H1 (cell line): ENCODE measurements at regions not wholly inside any gene's neighbourhood (a gene's known extent, or its start where the extent isn't known, plus 50 kb on each side); places are given as distances from the start of the nearest gene placed in this dataset.
A peak's percentile ranks its signal among the peaks of the same experiment; 100 is the strongest.

Source experiments
- CTCF ChIA-PET: fragments of 300-600 bp; sonication (Branson Sonifier 250); formaldehyde crosslinking; loops from one replicate; lab custom pipeline; 2021; ENCODE audit not compliant: partially characterized antibody; lab: Charles Lee
- POLR2A ChIA-PET: fragments of 300-600 bp; sonication (Branson Sonifier 250); formaldehyde crosslinking; loops from one replicate; lab custom pipeline; 2021; ENCODE audit warnings: inconsistent platforms; ENCODE audit not compliant: partially characterized antibody; lab: Charles Lee
- DNase-seq, 2 experiments: peaks; one replicate each; pipeline versions ENCODE4 v3.0.0 to v3.0.0-alpha.2; 2010 to 2022; ENCODE audit warnings: low spot score in 2 of 2, low read depth in 1 of 2, mixed read lengths in 1 of 2
- FAIRE-seq: peaks from 2 replicates; lab custom pipeline; 2011; peaks lifted over from hg19 to GRCh38; lab: Jason Lieb, UNC
- H2AFZ ChIP-seq: 2 replicates; pipeline ENCODE4 v1.8.1; 2012; ENCODE audit warnings: low read length, inconsistent platforms
- H2AK5ac ChIP-seq: 2 replicates; pipeline ENCODE4 v1.6.1; 2013; ENCODE audit warnings: low read depth, low read length
- H2BK120ac ChIP-seq: replicated peaks from 2 replicates; pipeline ENCODE3; 2013; ENCODE audit warnings: low read depth, low read length, inconsistent platforms
- H2BK12ac ChIP-seq: 2 replicates; pipeline ENCODE4 v1.6.1; 2013; ENCODE audit warnings: low read depth, low read length
- H2BK15ac ChIP-seq: 2 replicates; pipeline ENCODE4 v1.6.1; 2013; ENCODE audit warnings: low read length
- H2BK20ac ChIP-seq: 2 replicates; pipeline ENCODE4 v1.6.1; 2013; ENCODE audit warnings: low read length
- H2BK5ac ChIP-seq: 2 replicates; pipeline ENCODE4 v1.6.1; 2013; ENCODE audit warnings: low read depth, low read length
- H3K14ac ChIP-seq: 2 replicates; pipeline ENCODE4 v1.6.1; 2013; ENCODE audit warnings: inconsistent platforms; ENCODE audit not compliant: insufficient read length
- H3K18ac ChIP-seq: 2 replicates; pipeline ENCODE4 v1.6.1; 2013; ENCODE audit warnings: low read length; ENCODE audit errors: extremely low read depth
- H3K23ac ChIP-seq: 2 replicates; pipeline ENCODE4 v1.6.1; 2013; ENCODE audit warnings: inconsistent platforms; ENCODE audit not compliant: insufficient read length
- H3K23me2 ChIP-seq: 2 replicates; pipeline ENCODE4 v1.6.1; 2013; ENCODE audit warnings: low read depth, low read length
- H3K27ac ChIP-seq: 2 replicates; pipeline ENCODE4 v1.6.1; 2011; ENCODE audit warnings: low read depth, low read length, inconsistent platforms
- H3K27me3 ChIP-seq, 4 experiments: replicated peaks in 1 of 4; 1 replicate in 1 of 4; 2 replicates in 3 of 4; pipeline versions ENCODE4 v1.6.1 to v1.8.1; 2011 to 2013; ENCODE audit warnings: low read length in 3 of 4, mild to moderate bottlenecking in 3 of 4, inconsistent platforms in 2 of 4, mixed read lengths in 2 of 4, moderate library complexity in 1 of 4; ENCODE audit not compliant: control insufficient read depth in 3 of 4, insufficient read depth in 3 of 4; ENCODE audit errors: extremely low read depth in 1 of 4
- H3K36me3 ChIP-seq, 4 experiments: 2 replicates each; pipeline versions ENCODE4 v1.6.1 to v1.8.1; 2011 to 2013; ENCODE audit warnings: mild to moderate bottlenecking in 4 of 4, low read length in 3 of 4, moderate library complexity in 2 of 4, control low read depth in 1 of 4, inconsistent platforms in 1 of 4; ENCODE audit not compliant: insufficient read depth in 4 of 4, control insufficient read depth in 2 of 4
- H3K4ac ChIP-seq: replicated peaks from 2 replicates; pipeline ENCODE3; 2013; ENCODE audit warnings: low read length, low read depth, mixed read lengths, inconsistent platforms; ENCODE audit not compliant: insufficient read length
- H3K4me1 ChIP-seq, 4 experiments: replicated peaks in 1 of 4; 1 replicate in 1 of 4; 2 replicates in 3 of 4; pipeline versions ENCODE4 v1.6.1 to v1.8.1; 2011 to 2013; ENCODE audit warnings: low read length in 3 of 4, inconsistent platforms in 2 of 4, mixed read lengths in 1 of 4; ENCODE audit not compliant: insufficient read depth in 4 of 4, control insufficient read depth in 3 of 4
- H3K4me2 ChIP-seq, 2 experiments: 2 replicates each; pipeline versions ENCODE4 v1.6.1 to v1.8.1; 2011 to 2013; ENCODE audit warnings: low read depth in 2 of 2, low read length in 2 of 2, control low read depth in 1 of 2, inconsistent platforms in 1 of 2, mild to moderate bottlenecking in 1 of 2; ENCODE audit not compliant: insufficient read depth in 1 of 2
- H3K4me3 ChIP-seq, 4 experiments: fragments of 200-600, 300-600 bp in 1 of 4; sonication (generic), shearing (Covaris generic), sonication (Bioruptor Twin) in 1 of 4; 2 replicates each; pipeline versions ENCODE4 v1.5.1 to v1.8.1; 2011 to 2016; ENCODE audit warnings: low read length in 4 of 4, low read depth in 3 of 4, control low read depth in 2 of 4, inconsistent platforms in 2 of 4, mild to moderate bottlenecking in 2 of 4, mixed read lengths in 1 of 4, moderate library complexity in 1 of 4; ENCODE audit not compliant: insufficient read depth in 2 of 4; ENCODE audit errors: extremely low read depth in 1 of 4
- H3K56ac ChIP-seq: replicated peaks from 2 replicates; pipeline ENCODE3; 2013; ENCODE audit warnings: low read depth, mild to moderate bottlenecking, mixed read lengths, low read length, inconsistent platforms; ENCODE audit not compliant: insufficient read length
- H3K79me1 ChIP-seq: 2 replicates; pipeline ENCODE4 v1.6.1; 2013; ENCODE audit warnings: low read depth, low read length, control low read depth
- H3K79me2 ChIP-seq, 2 experiments: 2 replicates each; pipeline versions ENCODE4 v1.6.1 to v1.8.1; 2012 to 2013; ENCODE audit warnings: low read length in 2 of 2, mild to moderate bottlenecking in 2 of 2, inconsistent platforms in 1 of 2; ENCODE audit not compliant: insufficient read depth in 2 of 2, control insufficient read depth in 1 of 2
- H3K9ac ChIP-seq, 4 experiments: replicated peaks in 1 of 4; 1 replicate in 1 of 4; 2 replicates in 3 of 4; pipeline versions ENCODE4 v1.6.1 to v1.8.1; 2011 to 2013; ENCODE audit warnings: low read depth in 3 of 4, low read length in 3 of 4, control low read depth in 2 of 4, mild to moderate bottlenecking in 2 of 4, moderate library complexity in 2 of 4, inconsistent platforms in 1 of 4; ENCODE audit errors: extremely low read depth in 1 of 4
- H3K9me3 ChIP-seq, 2 experiments: 2 replicates each; pipeline versions ENCODE4 v1.6.1 to v1.8.1; 2012 to 2013; ENCODE audit warnings: mild to moderate bottlenecking in 2 of 2, moderate library complexity in 2 of 2, control low read depth in 1 of 2, inconsistent platforms in 1 of 2, low read depth in 1 of 2, low read length in 1 of 2, mixed read lengths in 1 of 2; ENCODE audit not compliant: insufficient read depth in 2 of 2
- H4K20me1 ChIP-seq, 2 experiments: replicated peaks in 1 of 2; 2 replicates each; pipeline versions ENCODE3 to v1.8.1; 2011 to 2013; ENCODE audit warnings: inconsistent platforms in 2 of 2, low read length in 2 of 2, mild to moderate bottlenecking in 1 of 2; ENCODE audit not compliant: insufficient read depth in 2 of 2, control insufficient read depth in 1 of 2
- H4K5ac ChIP-seq: 2 replicates; pipeline ENCODE4 v1.6.1; 2013; ENCODE audit warnings: low read length, low read depth, mixed read lengths, inconsistent platforms; ENCODE audit not compliant: insufficient read length
- H4K8ac ChIP-seq: 2 replicates; pipeline ENCODE4 v1.8.0; 2013; ENCODE audit warnings: mild to moderate bottlenecking, moderate library complexity, low read length, inconsistent platforms; ENCODE audit not compliant: insufficient read depth; ENCODE audit errors: extremely low read depth
- H4K91ac ChIP-seq: replicated peaks from 2 replicates; pipeline ENCODE3; 2013; ENCODE audit warnings: low read length, mixed read lengths, inconsistent platforms; ENCODE audit not compliant: insufficient read length
- ASH2L ChIP-seq: fragments of 200-600, 300-600 bp; sonication (generic); IDR thresholded peaks from one replicate; pipeline ENCODE4 v1.7.1; 2017; ENCODE audit warnings: low read length
- ATF2 ChIP-seq: IDR thresholded peaks from 2 replicates; pipeline ENCODE4 v1.6.1; 2012; ENCODE audit warnings: low read length, inconsistent platforms
- BACH1 ChIP-seq: IDR thresholded peaks from 2 replicates; pipeline ENCODE4 v1.6.1; 2012; ENCODE audit warnings: low read length, improper control_type of control experiment
- GABPA ChIP-seq: IDR thresholded peaks from 2 replicates; pipeline ENCODE4 v1.6.1; 2011; ENCODE audit warnings: mild to moderate bottlenecking, low read length, moderate library complexity, borderline replicate concordance; ENCODE audit not compliant: insufficient read depth
- KDM5A ChIP-seq: fragments of 200-600 bp; IDR thresholded peaks from 2 replicates; pipeline ENCODE4 v1.7.1; 2012; ENCODE audit warnings: mild to moderate bottlenecking, low read length, inconsistent platforms, mixed read lengths
- MAFK ChIP-seq: IDR thresholded peaks from 2 replicates; pipeline ENCODE4 v1.6.1; 2012; ENCODE audit warnings: low read depth, mild to moderate bottlenecking, improper control_type of control experiment, low read length
- RAD21 ChIP-seq, 2 experiments: IDR thresholded peaks in 1 of 2; conservative IDR thresholded peaks in 1 of 2; 2 replicates each; pipeline ENCODE4 v1.6.1; 2011; ENCODE audit warnings: low read depth in 2 of 2, low read length in 2 of 2, improper control_type of control experiment in 1 of 2, inconsistent platforms in 1 of 2, mild to moderate bottlenecking in 1 of 2, moderate library complexity in 1 of 2
- SAP30 ChIP-seq: fragments of 300-600 bp; sonication (generic); IDR thresholded peaks from 2 replicates; pipeline ENCODE4 v1.7.1; 2012; ENCODE audit warnings: low read length, moderate library complexity, mild to moderate bottlenecking, inconsistent platforms; ENCODE audit not compliant: insufficient read depth, insufficient replicate concordance
- TAF7 ChIP-seq: optimal IDR thresholded peaks from 2 replicates; pipeline ENCODE3; 2011; ENCODE audit warnings: low read depth, mild to moderate bottlenecking, inconsistent platforms, low read length, moderate library complexity, borderline replicate concordance
- USF2 ChIP-seq: IDR thresholded peaks from 2 replicates; pipeline ENCODE4 v1.6.1; 2011; ENCODE audit warnings: low read length, improper control_type of control experiment
- WGBS, 2 experiments: shearing (Covaris generic) in 1 of 2; methylation state at CpG; one replicate each; pipeline versions ENCODE4 v1.1.6 to v1.1.7; 2013 to 2015; ENCODE audit warnings: low lambda C conversion rate in 2 of 2, mixed read lengths in 2 of 2, inconsistent platforms in 1 of 2, low coverage in 1 of 2, missing lambda C conversion rate in 1 of 2; ENCODE audit not compliant: insufficient replicate concordance in 2 of 2, insufficient coverage in 1 of 2, insufficient read length in 1 of 2; ENCODE audit errors: extremely low coverage in 1 of 2, missing lambda C conversion rate in 1 of 2; 5-methylcytosine and 5-hydroxymethylcytosine counted together

- Histone ChIP-seq H3K36me3 (no peaks in the 10 kb centered on the region), H2AFZ (no peak overlapping the region), H4K5ac (no peak overlapping the region), H4K8ac (no peak overlapping the region), H2AK5ac (no peak overlapping the region), H3K9ac (no peak overlapping the region), H3K79me2 (no peaks in the 10 kb centered on the region; a peak in 1 of 4 replicates), H2BK120ac (no peak overlapping the region), H3K4me2 (no peak overlapping the region), H3K27ac (no peak overlapping the region), H3K4me1 (peaks cover 0 to 12% (median 4%) of the 10 kb centered on the region in 4 experiments; a peak in 6 of 7 replicates), H4K91ac (no peak overlapping the region), H3K9me3 (no peaks in the 10 kb centered on the region), H4K20me1 (peaks cover 0 to 2% of the 10 kb centered on the region in 2 experiments), H2BK12ac (no peak overlapping the region), H3K79me1 (no peaks in the 10 kb centered on the region), H3K18ac (no peak overlapping the region), H2BK5ac (no peak overlapping the region), H2BK15ac (no peak overlapping the region), H3K14ac (no peak overlapping the region), H3K23ac (no peak overlapping the region), H3K4ac (no peak overlapping the region), H3K27me3 (no peaks in the 10 kb centered on the region), H3K4me3 (no peak overlapping the region), H2BK20ac (no peak overlapping the region), H3K23me2 (no peaks in the 10 kb centered on the region; the same call in 1 of the 2 replicates), H3K56ac (no peak overlapping the region)
- ChIA-PET CTCF (interaction anchor here (0.7 to 2.0 kb wide), 4 partner anchors 12 to 31 kb away, joined by 3 to 6 read pairs (median 4); no protein-coding TSS in a partner anchor), POLR2A (interaction anchor here (0.5 to 0.6 kb wide), 3 partner anchors 12 to 79 kb away, joined by 3 to 4 read pairs (median 3); no protein-coding TSS in a partner anchor)
- FAIRE-seq (no peak), DNase-seq (no peak)
- 92% methylated on average over 4 of the region's 4 CpGs; no CpG with 5 or more reads in 1 of the 2 experiments for WGBS, 2 experiments
- 0 out of 2 replicates have a peak, but pooled peaks have one; percentile 11 for TF ChIP-seq BACH1
- TF ChIP-seq KDM5A = no peak
- no peak for TF ChIP-seq ATF2
- no peak for TF ChIP-seq TAF7
- TF ChIP-seq GABPA = no peak
- no peak for TF ChIP-seq ASH2L
- no peak for TF ChIP-seq RAD21 (IDR thresholded peaks at IDR 0.05 in 1 of 2, conservative IDR thresholded peaks at IDR 0.05 in 1 of 2; ENCODE audit: low read depth in 2 of 2, low read length in 2 of 2)
- no peak for TF ChIP-seq USF2
- TF ChIP-seq SAP30 = no peak
- TF ChIP-seq MAFK = peak; percentile 40
Observed at GRCh38 chr3:159787178-159787574, 201.5 kb upstream of the IL12A start.
